GM12878 (cell line): ENCODE measurements at regions not wholly inside any gene's neighbourhood (a gene's known extent, or its start where the extent isn't known, plus 50 kb on each side); places are given as distances from the start of the nearest gene placed in this dataset.

Experiments used
- ATAC-seq: fragments of 200-7000 bp; cut with Tn5 transposase; 3 replicates; pipeline ENCODE4 v1.9.1; 2020; ENCODE audit warnings: mild to moderate bottlenecking, moderate library complexity
- BruUV-seq: library from RNA; stranded (reverse); fragments of 400-500 nt; replicated peaks from 2 replicates; lab custom pipeline; 2021; lab: Mats Ljungman, UMichigan
- CTCF ChIA-PET: fragments of 300-600 bp; sonication (Branson Sonifier 250); formaldehyde crosslinking; extraction: SDS; loops from one replicate; lab custom pipeline; 2021; ENCODE audit warnings: inconsistent platforms; lab: Yijun Ruan, JAX
- POLR2A ChIA-PET: fragments of 350-600 bp; formaldehyde crosslinking; extraction: SDS; loops from one replicate; lab custom pipeline; 2021; ENCODE audit warnings: inconsistent platforms; lab: Charles Lee
- RAD21 ChIA-PET: fragments of 300-600 bp; sonication (Branson Sonifier 250); formaldehyde crosslinking; loops from one replicate; lab custom pipeline; 2023; ENCODE audit warnings: antibody characterized with exemption; ENCODE audit not compliant: unreplicated experiment; lab: Charles Lee
- SMC1A ChIA-PET: fragments of 300-600 bp; sonication (Branson Sonifier 250); formaldehyde crosslinking; loops from one replicate; lab custom pipeline; 2023; ENCODE audit not compliant: unreplicated experiment, uncharacterized antibody; lab: Charles Lee
- DNase-seq: peaks from one replicate; pipeline ENCODE4 v3.0.0-alpha.2; 2011; ENCODE audit warnings: low read depth, low spot score
- FAIRE-seq: peaks from 3 replicates; lab custom pipeline; 2011; peaks lifted over from hg19 to GRCh38; lab: Jason Lieb, UNC
- H2AFZ ChIP-seq: 2 replicates; pipeline ENCODE4 v1.6.0; 2011; ENCODE audit warnings: low read depth, low read length, control low read depth; ENCODE audit not compliant: control insufficient read depth
- H3K27ac ChIP-seq: 2 replicates; pipeline ENCODE4 v1.5.1; 2011; ENCODE audit warnings: control low read depth; ENCODE audit not compliant: control insufficient read depth, insufficient read depth
- H3K27me3 ChIP-seq, 2 experiments: replicated peaks in 1 of 2; 2 replicates each; pipeline versions ENCODE4 v1.6.0 to v1.6.1; 2011; ENCODE audit warnings: low read length in 1 of 2; ENCODE audit not compliant: control insufficient read depth in 2 of 2, insufficient read depth in 2 of 2
- H3K36me3 ChIP-seq, 2 experiments: 2 replicates each; pipeline ENCODE4 v1.5.1; 2011; ENCODE audit warnings: low read length in 1 of 2; ENCODE audit not compliant: control insufficient read depth in 2 of 2, insufficient read depth in 2 of 2
- H3K4me1 ChIP-seq: 2 replicates; pipeline ENCODE4 v1.6.1; 2011; ENCODE audit warnings: mild to moderate bottlenecking, low read length, moderate library complexity, mixed read lengths; ENCODE audit not compliant: control insufficient read depth, insufficient read depth
- H3K4me2 ChIP-seq: 2 replicates; pipeline ENCODE4 v1.6.0; 2011; ENCODE audit warnings: control low read depth; ENCODE audit not compliant: control insufficient read depth, insufficient read depth
- H3K4me3 ChIP-seq: fragments of 200-600 bp; sonication (generic); 2 replicates; pipeline ENCODE4 v1.5.1; 2016
- H3K79me2 ChIP-seq: 2 replicates; pipeline ENCODE4 v1.6.0; 2011; ENCODE audit warnings: low read length; ENCODE audit not compliant: control insufficient read depth, insufficient read depth
- H3K9ac ChIP-seq: 2 replicates; pipeline ENCODE4 v1.8.0; 2011; ENCODE audit warnings: low read length, control low read depth, mixed read lengths; ENCODE audit not compliant: control insufficient read depth, insufficient read depth
- H3K9me3 ChIP-seq: replicated peaks from 3 replicates; pipeline ENCODE4 v1.5.1; 2011; ENCODE audit warnings: mild to moderate bottlenecking, low read length; ENCODE audit not compliant: control insufficient read depth, insufficient read depth
- H4K20me1 ChIP-seq: 2 replicates; pipeline ENCODE4 v1.6.0; 2011; ENCODE audit not compliant: control insufficient read depth, insufficient read depth
- CREB1 ChIP-seq: IDR thresholded peaks from 2 replicates; pipeline ENCODE4 v1.6.1; 2012; ENCODE audit warnings: low read depth, mild to moderate bottlenecking, inconsistent platforms
- DPF2 ChIP-seq: fragments of 450-650 bp; IDR thresholded peaks from 2 replicates; pipeline ENCODE4 v1.6.1; 2017; ENCODE audit warnings: mild to moderate bottlenecking
- FOXK2 ChIP-seq: fragments of 450-650 bp; IDR thresholded peaks from 2 replicates; pipeline ENCODE4 v1.6.1; 2017; ENCODE audit warnings: mild to moderate bottlenecking, moderate library complexity
- HDAC2 ChIP-seq: fragments of 200-600 bp; sonication (generic); IDR thresholded peaks from 2 replicates; pipeline ENCODE4 v1.6.1; 2017
- NFXL1 ChIP-seq: fragments of 450-650 bp; IDR thresholded peaks from 2 replicates; pipeline ENCODE4 v1.6.1; 2017; ENCODE audit warnings: antibody characterized with exemption, mild to moderate bottlenecking, borderline replicate concordance
- NR2F1 ChIP-seq: fragments of 450-650 bp; conservative IDR thresholded peaks from 2 replicates; pipeline ENCODE4 v1.6.1; 2017; ENCODE audit warnings: mild to moderate bottlenecking
- PAX5 ChIP-seq: IDR thresholded peaks from 2 replicates; pipeline ENCODE4 v1.6.1; 2011; ENCODE audit warnings: low read depth, low read length, borderline replicate concordance
- RUNX3 ChIP-seq: IDR thresholded peaks from 2 replicates; pipeline ENCODE4 v1.6.1; 2012; ENCODE audit warnings: low read length, inconsistent platforms
- SMC3 ChIP-seq: IDR thresholded peaks from 2 replicates; pipeline ENCODE4 v1.6.1; 2011; ENCODE audit warnings: low read length, improper control_type of control experiment, borderline replicate concordance
- SUPT20H ChIP-seq: IDR thresholded peaks from 2 replicates; pipeline ENCODE4 v1.6.1; 2011; ENCODE audit warnings: low read depth, mild to moderate bottlenecking, low read length, moderate library complexity, borderline replicate concordance; ENCODE audit not compliant: control insufficient read depth
- TAF1 ChIP-seq: IDR thresholded peaks from 2 replicates; pipeline ENCODE4 v1.6.1; 2011; ENCODE audit warnings: mild to moderate bottlenecking, low read depth, low read length, borderline replicate concordance
- TBL1XR1 ChIP-seq: IDR thresholded peaks from 2 replicates; pipeline ENCODE4 v1.6.1; 2012; ENCODE audit warnings: low read depth, low read length, improper control_type of control experiment
- ZNF217 ChIP-seq: fragments of 450-650 bp; IDR thresholded peaks from 2 replicates; pipeline ENCODE4 v1.6.1; 2017; ENCODE audit warnings: antibody characterized with exemption, mild to moderate bottlenecking
- ZNF24 ChIP-seq: fragments of 450-650 bp; IDR thresholded peaks from 2 replicates; pipeline ENCODE4 v1.6.1; 2017; ENCODE audit warnings: antibody characterized with exemption, mild to moderate bottlenecking
- in situ Hi-C: fragments of 300-500 bp; cut with MboI; formaldehyde crosslinking; loops from 9 replicates; pipeline ENCODE4 v1.14.3; 2018; ENCODE audit warnings: mixed read lengths
- intact Hi-C: fragments of 100-400 bp; cut with micrococcal nuclease; formaldehyde crosslinking; loops from one replicate; pipeline ENCODE4 v1.14.2; 2022; ENCODE audit not compliant: unreplicated experiment
- TF ChIP-seq, protein P1 (sequence below): IDR thresholded peaks from 2 replicates; pipeline ENCODE4 v1.6.1; 2012; ENCODE audit warnings: improper control_type of control experiment, low read depth, low read length; ENCODE audit not compliant: insufficient replicate concordance

DNA sequence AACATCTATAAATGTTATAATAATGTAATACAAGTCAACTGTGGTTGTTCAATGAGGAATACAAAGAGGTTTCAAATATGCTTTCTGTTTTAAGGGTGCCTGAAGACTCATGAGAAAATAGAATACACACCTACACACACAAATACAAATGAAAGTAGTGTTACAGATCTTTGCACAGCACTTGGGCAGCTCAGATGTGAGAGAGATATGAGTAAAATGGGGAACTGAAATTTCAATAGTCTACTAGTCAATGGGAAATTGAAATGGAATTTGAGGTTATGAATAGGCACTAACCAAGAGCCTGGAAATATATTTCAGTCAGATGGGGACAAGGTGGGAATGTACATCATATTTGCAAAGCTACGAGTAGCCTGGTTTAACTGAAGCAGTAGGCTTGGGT, 96.6 kb downstream of the ISL1 start (continued):
- TF ChIP-seq, protein P1, sequence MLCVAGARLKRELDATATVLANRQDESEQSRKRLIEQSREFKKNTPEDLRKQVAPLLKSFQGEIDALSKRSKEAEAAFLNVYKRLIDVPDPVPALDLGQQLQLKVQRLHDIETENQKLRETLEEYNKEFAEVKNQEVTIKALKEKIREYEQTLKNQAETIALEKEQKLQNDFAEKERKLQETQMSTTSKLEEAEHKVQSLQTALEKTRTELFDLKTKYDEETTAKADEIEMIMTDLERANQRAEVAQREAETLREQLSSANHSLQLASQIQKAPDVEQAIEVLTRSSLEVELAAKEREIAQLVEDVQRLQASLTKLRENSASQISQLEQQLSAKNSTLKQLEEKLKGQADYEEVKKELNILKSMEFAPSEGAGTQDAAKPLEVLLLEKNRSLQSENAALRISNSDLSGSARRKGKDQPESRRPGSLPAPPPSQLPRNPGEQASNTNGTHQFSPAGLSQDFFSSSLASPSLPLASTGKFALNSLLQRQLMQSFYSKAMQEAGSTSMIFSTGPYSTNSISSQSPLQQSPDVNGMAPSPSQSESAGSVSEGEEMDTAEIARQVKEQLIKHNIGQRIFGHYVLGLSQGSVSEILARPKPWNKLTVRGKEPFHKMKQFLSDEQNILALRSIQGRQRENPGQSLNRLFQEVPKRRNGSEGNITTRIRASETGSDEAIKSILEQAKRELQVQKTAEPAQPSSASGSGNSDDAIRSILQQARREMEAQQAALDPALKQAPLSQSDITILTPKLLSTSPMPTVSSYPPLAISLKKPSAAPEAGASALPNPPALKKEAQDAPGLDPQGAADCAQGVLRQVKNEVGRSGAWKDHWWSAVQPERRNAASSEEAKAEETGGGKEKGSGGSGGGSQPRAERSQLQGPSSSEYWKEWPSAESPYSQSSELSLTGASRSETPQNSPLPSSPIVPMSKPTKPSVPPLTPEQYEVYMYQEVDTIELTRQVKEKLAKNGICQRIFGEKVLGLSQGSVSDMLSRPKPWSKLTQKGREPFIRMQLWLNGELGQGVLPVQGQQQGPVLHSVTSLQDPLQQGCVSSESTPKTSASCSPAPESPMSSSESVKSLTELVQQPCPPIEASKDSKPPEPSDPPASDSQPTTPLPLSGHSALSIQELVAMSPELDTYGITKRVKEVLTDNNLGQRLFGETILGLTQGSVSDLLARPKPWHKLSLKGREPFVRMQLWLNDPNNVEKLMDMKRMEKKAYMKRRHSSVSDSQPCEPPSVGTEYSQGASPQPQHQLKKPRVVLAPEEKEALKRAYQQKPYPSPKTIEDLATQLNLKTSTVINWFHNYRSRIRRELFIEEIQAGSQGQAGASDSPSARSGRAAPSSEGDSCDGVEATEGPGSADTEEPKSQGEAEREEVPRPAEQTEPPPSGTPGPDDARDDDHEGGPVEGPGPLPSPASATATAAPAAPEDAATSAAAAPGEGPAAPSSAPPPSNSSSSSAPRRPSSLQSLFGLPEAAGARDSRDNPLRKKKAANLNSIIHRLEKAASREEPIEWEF, result no peak
- TF ChIP-seq PAX5, result no peak
- no peak for TF ChIP-seq ZNF24
- TF ChIP-seq SUPT20H, result no peak
- TF ChIP-seq RUNX3, result no peak
- no peak for TF ChIP-seq HDAC2
- no peak for TF ChIP-seq ZNF217
- 0 out of 2 replicates have a peak, but pooled peaks have one; percentile 40 for TF ChIP-seq DPF2

DNA sequence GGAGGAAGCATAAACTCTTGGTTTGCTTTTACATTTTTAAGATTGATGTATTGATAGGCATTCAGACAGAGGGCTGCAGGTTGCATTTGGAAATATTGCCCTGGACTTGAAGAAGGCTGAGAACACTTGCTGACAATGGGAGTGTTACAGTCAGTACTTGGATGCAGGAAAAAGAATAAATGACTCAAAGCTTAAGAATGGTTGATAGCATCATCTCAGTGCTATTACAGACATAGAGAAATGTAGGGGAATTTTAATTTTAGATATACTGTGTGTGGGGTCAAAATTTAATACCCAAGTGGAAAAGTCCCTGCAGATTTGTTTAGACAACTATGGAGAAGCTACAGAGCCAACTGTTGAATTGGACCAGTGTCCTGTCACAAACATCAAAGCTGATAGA, 101.1 kb downstream of the ISL1 start:
- Histone ChIP-seq H3K9me3 (no peaks in the 10 kb centered on the region), H3K4me2 (no peak overlapping the region), H3K4me3 (no peak overlapping the region), H4K20me1 (no peaks in the 10 kb centered on the region), H3K27me3 (no peaks in the 10 kb centered on the region), H3K4me1 (no peaks in the 10 kb centered on the region), H3K27ac (no peak overlapping the region), H3K36me3 (no peaks in the 10 kb centered on the region), H3K9ac (no peak overlapping the region), H2AFZ (no peak overlapping the region), H3K79me2 (no peaks in the 10 kb centered on the region)
- FAIRE-seq (no peak), DNase-seq (no peak), ATAC-seq (no peak)
- SMC1A ChIA-PET, result no interaction called here
- CTCF ChIA-PET, result interaction anchor here (1.1 kb wide), 1 partner anchor 21 kb away, joined by 3 read pairs; no protein-coding TSS in a partner anchor
- BruUV-seq, result no TSS peak
- RAD21 ChIA-PET, result no interaction called here
- TF ChIP-seq FOXK2 (no peak), NFXL1 (no peak), TAF1 (no peak), CREB1 (no peak), TBL1XR1 (no peak), SMC3 (no peak), NR2F1 (no peak)
- in situ Hi-C loops, result no loop called here
- POLR2A ChIA-PET, result no interaction called here
- intact Hi-C loops, result no loop called here
